Glomerular endothelial cell (primary cell): ENCODE measurements at regions not wholly inside any gene's neighbourhood (a gene's known extent, or its start where the extent isn't known, plus 50 kb on each side); places are given as distances from the start of the nearest gene placed in this dataset.

Experiments
- DNase-seq: peaks from one replicate; pipeline ENCODE4 v3.0.0-alpha.2; 2011; ENCODE audit warnings: low read depth, low spot score; ENCODE audit errors: extremely low read depth

- no peak for DNase-seq
These were observed 362.3 kb upstream of the MTPN start for GRCh38 chr7:136339464-136339863.

DNA sequence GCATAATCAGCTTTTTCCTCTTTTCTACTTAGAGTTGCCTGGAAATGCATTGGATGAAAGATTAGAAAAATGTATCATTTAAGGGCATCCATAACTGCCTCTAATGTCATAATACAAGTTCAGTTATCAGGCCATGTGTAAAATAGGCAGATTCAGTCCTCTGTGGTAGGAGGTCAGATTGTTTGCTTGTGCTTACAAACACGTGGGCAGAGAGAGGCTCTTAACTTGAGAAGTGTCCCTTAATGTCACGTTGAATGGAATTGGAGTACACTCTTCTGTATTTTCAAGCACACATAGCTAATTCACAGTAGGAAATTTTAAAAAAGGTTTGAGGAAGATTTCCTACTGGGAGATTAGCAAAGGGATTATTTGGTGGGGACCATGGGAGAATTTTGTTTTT lies 359.8 kb upstream of the MTPN start:
- DNase-seq: no peak

GRCh38 chr7:136333636-136334035 lies 356.5 kb upstream of the MTPN start:
- DNase-seq: no peak

- no peak for DNase-seq
These were observed 349.0 kb upstream of the MTPN start for GRCh38 chr7:136326045-136326609.

- no peak for DNase-seq
These were observed 348.4 kb upstream of the MTPN start for GRCh38 chr7:136325578-136325977.

DNA sequence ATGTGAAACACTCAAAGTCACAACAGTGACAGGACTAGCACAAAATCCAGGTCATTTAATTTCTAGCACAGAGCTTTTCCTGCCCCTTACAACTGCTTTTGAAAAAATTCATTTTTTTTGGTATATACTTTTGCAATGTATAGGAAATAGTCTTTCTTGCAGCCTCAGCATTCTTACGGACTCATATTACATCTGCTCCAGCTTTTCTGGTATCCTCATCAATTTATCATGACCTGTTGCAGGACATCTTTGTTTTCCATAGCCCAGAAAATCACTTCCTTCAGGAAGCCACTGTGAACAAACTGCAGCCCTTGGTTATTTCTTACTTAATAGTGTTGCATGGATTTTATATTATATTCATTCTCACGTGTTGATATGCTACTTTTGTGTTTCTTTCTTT lies 347.9 kb upstream of the MTPN start:
- DNase-seq: no peak

- DNase-seq: no peak
These were observed 347.0 kb upstream of the MTPN start for GRCh38 chr7:136324073-136324704.

DNA sequence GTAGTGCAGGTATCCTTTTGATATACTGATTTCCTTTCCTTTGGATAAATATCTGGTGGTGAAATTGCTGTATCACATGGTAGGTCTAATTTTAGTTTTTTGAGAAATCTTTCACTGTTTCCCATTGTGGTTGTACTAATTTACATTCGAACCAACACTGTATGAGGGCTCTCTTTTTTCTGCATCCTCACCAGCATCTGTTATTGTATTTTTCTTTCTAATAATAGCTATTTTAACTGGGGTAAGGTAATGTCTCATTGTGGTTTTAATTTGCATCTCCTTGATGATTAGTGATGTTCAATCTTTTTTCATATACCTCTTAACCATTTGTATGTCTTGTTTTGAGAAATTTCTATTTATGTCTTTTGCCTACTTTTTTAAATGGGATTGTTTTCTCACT lies 335.4 kb upstream of the MTPN start:
- DNase-seq: no peak

DNA sequence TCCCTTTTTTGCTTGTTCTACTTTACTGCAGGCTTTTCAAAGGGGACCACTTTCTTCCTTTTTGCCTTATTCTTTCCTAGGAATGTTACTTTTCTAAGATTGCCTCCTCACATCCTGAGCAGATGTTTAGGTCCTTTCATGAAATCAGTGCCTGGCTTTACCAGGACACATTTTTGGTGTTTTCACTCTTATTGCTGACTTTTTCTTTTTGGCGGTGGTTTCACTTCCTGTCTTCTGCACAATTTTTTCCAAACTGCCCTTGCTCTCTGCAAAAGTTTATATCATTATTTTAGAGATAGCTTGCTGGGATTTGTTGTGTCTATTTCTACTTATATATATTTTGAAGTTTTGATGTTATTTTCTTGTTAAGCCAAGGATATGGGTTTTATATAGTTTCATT lies 332.2 kb upstream of the MTPN start:
- no peak for DNase-seq

DNA sequence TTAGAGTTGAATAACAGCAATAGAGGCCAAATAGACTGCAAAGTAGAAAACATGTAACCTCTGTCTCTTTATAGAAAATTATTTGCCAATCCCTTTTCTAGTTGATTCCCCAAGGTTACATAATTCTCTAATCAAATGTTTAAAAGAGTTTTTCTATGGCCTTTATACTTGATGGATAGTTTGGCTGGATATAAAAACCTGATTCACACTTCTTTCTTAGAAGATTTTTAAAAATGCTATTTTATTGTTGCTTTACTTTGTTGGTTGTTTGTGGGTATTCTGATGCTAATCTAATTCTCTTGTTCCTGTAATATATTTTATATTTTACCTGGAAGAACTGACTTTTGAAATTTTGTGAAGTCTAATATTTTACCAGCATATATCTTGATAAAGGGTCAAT lies 331.1 kb upstream of the MTPN start:
- DNase-seq: no peak

GRCh38 chr7:136303162-136303561 lies 326.0 kb upstream of the MTPN start:
- DNase-seq: no peak

GRCh38 chr7:136302049-136302448 lies 324.9 kb upstream of the MTPN start:
- DNase-seq: no peak

DNA sequence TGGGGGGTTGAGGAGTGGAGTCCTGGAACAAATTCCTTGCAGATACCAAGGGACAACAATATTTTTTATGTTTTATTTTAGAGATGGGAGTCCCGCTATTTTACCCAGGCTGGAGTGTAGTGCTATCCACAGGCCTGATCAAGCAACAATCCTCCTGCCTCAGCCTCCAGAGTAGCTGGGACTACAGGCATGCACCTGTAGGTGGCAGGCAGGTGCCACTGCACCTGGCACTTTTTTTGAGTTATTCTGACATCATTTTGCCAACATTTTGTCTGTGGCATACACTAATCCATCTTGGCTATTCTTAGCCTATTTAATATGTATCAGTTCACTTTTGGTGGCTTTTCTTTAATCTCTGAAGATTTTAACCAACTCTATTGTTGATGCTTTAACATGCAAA lies 317.8 kb upstream of the MTPN start:
- no peak for DNase-seq

- DNase-seq: no peak
These were observed 316.8 kb upstream of the MTPN start for GRCh38 chr7:136293841-136294391.

- DNase-seq: no peak
These were observed 316.1 kb upstream of the MTPN start for GRCh38 chr7:136293272-136293671.

GRCh38 chr7:136292365-136292764 lies 315.2 kb upstream of the MTPN start:
- DNase-seq: no peak

GRCh38 chr7:136290351-136290750 lies 313.2 kb upstream of the MTPN start:
- DNase-seq: no peak

GRCh38 chr7:136278057-136278456 lies 300.9 kb upstream of the MTPN start:
- DNase-seq: no peak

DNA sequence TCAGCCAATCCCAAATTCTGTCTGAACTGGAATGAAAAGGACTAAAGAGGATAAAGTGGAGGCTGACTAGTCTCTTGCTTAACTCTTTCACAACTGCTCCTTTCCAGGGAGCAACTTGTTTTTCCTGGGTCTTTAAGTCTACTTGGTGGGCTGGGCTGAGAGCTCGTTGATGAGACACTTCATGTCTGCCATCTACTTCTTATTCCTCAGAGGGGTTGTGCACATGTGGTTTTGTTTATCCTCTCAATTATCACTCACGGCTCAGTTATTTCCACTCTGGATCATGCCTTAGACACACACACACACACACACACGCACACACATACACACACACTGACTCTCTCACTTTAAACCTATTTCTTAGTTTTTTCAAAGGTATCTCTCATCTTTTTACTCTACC lies 298.6 kb upstream of the MTPN start:
- DNase-seq: no peak

DNA sequence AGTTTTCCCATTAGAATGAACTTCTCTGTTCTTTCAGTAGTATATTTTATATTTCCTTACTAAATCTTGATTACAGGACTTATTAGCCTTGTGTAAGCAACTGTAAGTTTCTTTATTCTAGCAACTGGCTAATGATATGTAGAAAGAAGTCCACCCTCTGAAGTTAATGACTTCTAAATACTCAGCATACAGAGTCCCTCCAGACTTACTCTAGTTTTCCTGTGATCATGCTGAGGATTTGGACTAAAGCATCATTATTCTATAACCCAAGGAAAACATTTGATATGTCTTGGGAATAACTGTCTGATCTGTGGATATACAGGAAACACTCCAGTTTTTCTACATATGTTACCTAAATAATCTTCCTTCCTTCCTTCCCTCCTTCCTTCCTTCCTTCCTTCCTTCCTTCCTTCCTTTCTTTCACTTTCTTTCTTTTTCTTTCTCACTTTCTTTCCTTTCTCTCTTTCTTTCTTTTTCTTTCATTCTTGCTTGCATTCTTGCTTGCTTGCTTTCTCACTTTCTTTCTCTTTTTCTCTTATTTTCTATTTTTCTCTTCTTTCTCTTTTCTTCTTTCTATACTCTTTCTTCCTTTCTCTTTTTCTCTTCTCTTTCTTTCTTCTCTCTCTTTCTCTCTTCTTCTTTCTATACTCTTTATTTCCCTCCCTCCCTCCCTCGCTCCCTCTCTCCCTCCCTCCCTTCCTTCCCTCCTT lies 297.6 kb upstream of the MTPN start:
- no peak for DNase-seq

GRCh38 chr7:136272934-136273333 lies 295.8 kb upstream of the MTPN start:
- no peak for DNase-seq

- no peak for DNase-seq
These were observed 290.7 kb upstream of the MTPN start for GRCh38 chr7:136267822-136268221.
